GM12878 (cell line): ENCODE measurements at regions not wholly inside any gene's neighbourhood (a gene's known extent, or its start where the extent isn't known, plus 50 kb on each side); places are given as distances from the start of the nearest gene placed in this dataset.

Source experiments
- ATAC-seq: fragments of 200-7000 bp; cut with Tn5 transposase; 3 replicates; pipeline ENCODE4 v1.9.1; 2020; ENCODE audit warnings: mild to moderate bottlenecking, moderate library complexity
- BruUV-seq: library from RNA; stranded (reverse); fragments of 400-500 nt; replicated peaks from 2 replicates; lab custom pipeline; 2021; lab: Mats Ljungman, UMichigan
- CTCF ChIA-PET: fragments of 300-600 bp; sonication (Branson Sonifier 250); formaldehyde crosslinking; extraction: SDS; loops from one replicate; lab custom pipeline; 2021; ENCODE audit warnings: inconsistent platforms; lab: Yijun Ruan, JAX
- POLR2A ChIA-PET: fragments of 350-600 bp; formaldehyde crosslinking; extraction: SDS; loops from one replicate; lab custom pipeline; 2021; ENCODE audit warnings: inconsistent platforms; lab: Charles Lee
- RAD21 ChIA-PET: fragments of 300-600 bp; sonication (Branson Sonifier 250); formaldehyde crosslinking; loops from one replicate; lab custom pipeline; 2023; ENCODE audit warnings: antibody characterized with exemption; ENCODE audit not compliant: unreplicated experiment; lab: Charles Lee
- SMC1A ChIA-PET: fragments of 300-600 bp; sonication (Branson Sonifier 250); formaldehyde crosslinking; loops from one replicate; lab custom pipeline; 2023; ENCODE audit not compliant: unreplicated experiment, uncharacterized antibody; lab: Charles Lee
- DNase-seq: peaks from one replicate; pipeline ENCODE4 v3.0.0-alpha.2; 2011; ENCODE audit warnings: low read depth, low spot score
- FAIRE-seq: peaks from 3 replicates; lab custom pipeline; 2011; peaks lifted over from hg19 to GRCh38; lab: Jason Lieb, UNC
- H2AFZ ChIP-seq: 2 replicates; pipeline ENCODE4 v1.6.0; 2011; ENCODE audit warnings: low read depth, low read length, control low read depth; ENCODE audit not compliant: control insufficient read depth
- H3K27ac ChIP-seq: 2 replicates; pipeline ENCODE4 v1.5.1; 2011; ENCODE audit warnings: control low read depth; ENCODE audit not compliant: control insufficient read depth, insufficient read depth
- H3K27me3 ChIP-seq, 2 experiments: replicated peaks in 1 of 2; 2 replicates each; pipeline versions ENCODE4 v1.6.0 to v1.6.1; 2011; ENCODE audit warnings: low read length in 1 of 2; ENCODE audit not compliant: control insufficient read depth in 2 of 2, insufficient read depth in 2 of 2
- H3K36me3 ChIP-seq, 2 experiments: 2 replicates each; pipeline ENCODE4 v1.5.1; 2011; ENCODE audit warnings: low read length in 1 of 2; ENCODE audit not compliant: control insufficient read depth in 2 of 2, insufficient read depth in 2 of 2
- H3K4me1 ChIP-seq: 2 replicates; pipeline ENCODE4 v1.6.1; 2011; ENCODE audit warnings: mild to moderate bottlenecking, low read length, moderate library complexity, mixed read lengths; ENCODE audit not compliant: control insufficient read depth, insufficient read depth
- H3K4me2 ChIP-seq: 2 replicates; pipeline ENCODE4 v1.6.0; 2011; ENCODE audit warnings: control low read depth; ENCODE audit not compliant: control insufficient read depth, insufficient read depth
- H3K4me3 ChIP-seq: fragments of 200-600 bp; sonication (generic); 2 replicates; pipeline ENCODE4 v1.5.1; 2016
- H3K79me2 ChIP-seq: 2 replicates; pipeline ENCODE4 v1.6.0; 2011; ENCODE audit warnings: low read length; ENCODE audit not compliant: control insufficient read depth, insufficient read depth
- H3K9ac ChIP-seq: 2 replicates; pipeline ENCODE4 v1.8.0; 2011; ENCODE audit warnings: low read length, control low read depth, mixed read lengths; ENCODE audit not compliant: control insufficient read depth, insufficient read depth
- H3K9me3 ChIP-seq: replicated peaks from 3 replicates; pipeline ENCODE4 v1.5.1; 2011; ENCODE audit warnings: mild to moderate bottlenecking, low read length; ENCODE audit not compliant: control insufficient read depth, insufficient read depth
- H4K20me1 ChIP-seq: 2 replicates; pipeline ENCODE4 v1.6.0; 2011; ENCODE audit not compliant: control insufficient read depth, insufficient read depth
- ASH2L ChIP-seq: fragments of 300-600, 200-600 bp; sonication (generic); IDR thresholded peaks from 2 replicates; pipeline ENCODE4 v1.6.1; 2017; ENCODE audit warnings: low read depth, mild to moderate bottlenecking, borderline replicate concordance
- JUND ChIP-seq: IDR thresholded peaks from 2 replicates; pipeline ENCODE4 v1.6.1; 2012; ENCODE audit warnings: low read depth, mild to moderate bottlenecking, low read length, improper control_type of control experiment, moderate library complexity
- NFXL1 ChIP-seq: fragments of 450-650 bp; IDR thresholded peaks from 2 replicates; pipeline ENCODE4 v1.6.1; 2017; ENCODE audit warnings: antibody characterized with exemption, mild to moderate bottlenecking, borderline replicate concordance
- NR2C2 ChIP-seq: IDR thresholded peaks from 2 replicates; pipeline ENCODE4 v1.6.1; 2011; ENCODE audit warnings: borderline replicate concordance, low read depth; ENCODE audit not compliant: control insufficient read depth, insufficient read length
- PAX5 ChIP-seq: IDR thresholded peaks from 2 replicates; pipeline ENCODE4 v1.6.1; 2011; ENCODE audit warnings: low read depth, low read length, borderline replicate concordance
- PML ChIP-seq: IDR thresholded peaks from 2 replicates; pipeline ENCODE4 v1.6.1; 2012; ENCODE audit warnings: low read length, inconsistent platforms
- SMC3 ChIP-seq: IDR thresholded peaks from 2 replicates; pipeline ENCODE4 v1.6.1; 2011; ENCODE audit warnings: low read length, improper control_type of control experiment, borderline replicate concordance
- TCF7 ChIP-seq: IDR thresholded peaks from 2 replicates; pipeline ENCODE4 v1.6.1; 2014; ENCODE audit warnings: antibody characterized with exemption, borderline replicate concordance
- WGBS: methylation state at CpG from one replicate; pipeline ENCODE4 v1.1.6; 2016; ENCODE audit warnings: low lambda C conversion rate; ENCODE audit not compliant: insufficient replicate concordance, insufficient coverage; ENCODE audit errors: missing lambda C conversion rate; 5-methylcytosine and 5-hydroxymethylcytosine counted together
- in situ Hi-C: fragments of 300-500 bp; cut with MboI; formaldehyde crosslinking; loops from 9 replicates; pipeline ENCODE4 v1.14.3; 2018; ENCODE audit warnings: mixed read lengths
- intact Hi-C: fragments of 100-400 bp; cut with micrococcal nuclease; formaldehyde crosslinking; loops from one replicate; pipeline ENCODE4 v1.14.2; 2022; ENCODE audit not compliant: unreplicated experiment
- TF ChIP-seq, protein P1 (sequence below): IDR thresholded peaks from 2 replicates; pipeline ENCODE4 v1.6.1; 2011; ENCODE audit warnings: low read depth, low read length, improper control_type of control experiment, borderline replicate concordance
- TF ChIP-seq, protein P2 (sequence below): fragments of 450-650 bp; IDR thresholded peaks from 2 replicates; pipeline ENCODE4 v1.6.1; 2017; ENCODE audit warnings: mild to moderate bottlenecking
- TF ChIP-seq, protein P3 (sequence below): fragments of 450-650 bp; IDR thresholded peaks from 2 replicates; pipeline ENCODE4 v1.6.1; 2016; ENCODE audit warnings: mild to moderate bottlenecking, moderate library complexity, borderline replicate concordance

DNA sequence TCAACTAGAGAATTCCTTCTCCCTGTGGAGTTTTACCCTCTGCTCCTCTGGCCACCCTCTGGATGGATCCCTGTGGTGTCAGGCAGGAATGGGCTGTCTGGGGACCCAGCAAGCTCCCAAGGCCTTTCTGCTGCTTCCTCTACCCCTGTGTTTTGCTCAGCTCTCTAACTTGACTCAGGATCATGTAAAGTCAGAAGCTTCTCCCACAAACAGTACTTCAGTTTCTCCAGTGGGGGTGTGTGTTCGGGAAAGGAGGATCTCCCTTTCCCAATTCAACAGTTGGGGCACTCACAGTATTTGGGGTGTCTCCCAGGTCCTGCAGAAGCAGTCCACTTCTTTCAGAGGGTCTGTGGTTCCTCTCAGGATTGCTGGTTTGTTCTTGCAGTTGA lies 162.4 kb upstream of the NUDT4 start (continued):
- TF ChIP-seq, protein P1, sequence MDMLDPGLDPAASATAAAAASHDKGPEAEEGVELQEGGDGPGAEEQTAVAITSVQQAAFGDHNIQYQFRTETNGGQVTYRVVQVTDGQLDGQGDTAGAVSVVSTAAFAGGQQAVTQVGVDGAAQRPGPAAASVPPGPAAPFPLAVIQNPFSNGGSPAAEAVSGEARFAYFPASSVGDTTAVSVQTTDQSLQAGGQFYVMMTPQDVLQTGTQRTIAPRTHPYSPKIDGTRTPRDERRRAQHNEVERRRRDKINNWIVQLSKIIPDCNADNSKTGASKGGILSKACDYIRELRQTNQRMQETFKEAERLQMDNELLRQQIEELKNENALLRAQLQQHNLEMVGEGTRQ = no peak
- TF ChIP-seq PML = no peak
- TF ChIP-seq PAX5 = no peak

DNA sequence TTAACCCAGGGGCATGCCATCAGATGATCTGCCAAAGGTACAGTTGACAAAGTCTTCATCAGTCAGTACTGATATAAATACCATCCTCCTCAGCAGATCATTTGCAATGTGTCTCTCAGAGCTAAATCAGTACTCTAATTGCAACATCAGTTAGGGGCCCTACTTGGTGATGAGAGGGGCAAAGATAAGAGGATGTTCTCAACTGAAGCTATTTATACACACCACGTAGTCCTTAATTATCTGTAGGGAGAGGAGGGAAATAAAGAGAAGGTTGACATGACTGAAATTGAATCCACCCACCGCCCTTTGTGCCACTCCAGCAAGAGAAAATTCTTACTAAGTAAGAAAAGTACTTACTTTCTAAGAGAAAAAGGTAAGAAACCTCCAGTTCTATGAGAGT lies 157.8 kb upstream of the NUDT4 start:
- Histone ChIP-seq H3K36me3 (no peaks in the 10 kb centered on the region), H4K20me1 (no peaks in the 10 kb centered on the region), H3K79me2 (no peaks in the 10 kb centered on the region), H2AFZ (no peak overlapping the region), H3K4me3 (no peak overlapping the region), H3K27me3 (no peaks in the 10 kb centered on the region), H3K9me3 (peaks cover 11% of the 10 kb centered on the region), H3K9ac (no peak overlapping the region), H3K4me1 (peaks cover 3% of the 10 kb centered on the region; the same call in 1 of the 2 replicates), H3K27ac (no peak overlapping the region), H3K4me2 (no peak overlapping the region)
- in situ Hi-C loops = no loop called here
- ChIA-PET SMC1A (interaction anchor here (0.9 to 1.3 kb wide), 2 partner anchors 9 to 16 kb away, joined by 3 read pairs; no protein-coding TSS in a partner anchor), CTCF (no interaction called here), RAD21 (interaction anchor here (1.4 kb wide), 1 partner anchor 24 kb away, joined by 4 read pairs; no protein-coding TSS in a partner anchor), POLR2A (no interaction called here)
- TF ChIP-seq JUND (no peak), TCF7 (no peak), NFXL1 (no peak), NR2C2 (no peak), ASH2L (no peak), SMC3 (no peak)
- TF ChIP-seq, protein P2, sequence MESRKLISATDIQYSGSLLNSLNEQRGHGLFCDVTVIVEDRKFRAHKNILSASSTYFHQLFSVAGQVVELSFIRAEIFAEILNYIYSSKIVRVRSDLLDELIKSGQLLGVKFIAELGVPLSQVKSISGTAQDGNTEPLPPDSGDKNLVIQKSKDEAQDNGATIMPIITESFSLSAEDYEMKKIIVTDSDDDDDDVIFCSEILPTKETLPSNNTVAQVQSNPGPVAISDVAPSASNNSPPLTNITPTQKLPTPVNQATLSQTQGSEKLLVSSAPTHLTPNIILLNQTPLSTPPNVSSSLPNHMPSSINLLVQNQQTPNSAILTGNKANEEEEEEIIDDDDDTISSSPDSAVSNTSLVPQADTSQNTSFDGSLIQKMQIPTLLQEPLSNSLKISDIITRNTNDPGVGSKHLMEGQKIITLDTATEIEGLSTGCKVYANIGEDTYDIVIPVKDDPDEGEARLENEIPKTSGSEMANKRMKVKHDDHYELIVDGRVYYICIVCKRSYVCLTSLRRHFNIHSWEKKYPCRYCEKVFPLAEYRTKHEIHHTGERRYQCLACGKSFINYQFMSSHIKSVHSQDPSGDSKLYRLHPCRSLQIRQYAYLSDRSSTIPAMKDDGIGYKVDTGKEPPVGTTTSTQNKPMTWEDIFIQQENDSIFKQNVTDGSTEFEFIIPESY = no peak
- TF ChIP-seq, protein P3, sequence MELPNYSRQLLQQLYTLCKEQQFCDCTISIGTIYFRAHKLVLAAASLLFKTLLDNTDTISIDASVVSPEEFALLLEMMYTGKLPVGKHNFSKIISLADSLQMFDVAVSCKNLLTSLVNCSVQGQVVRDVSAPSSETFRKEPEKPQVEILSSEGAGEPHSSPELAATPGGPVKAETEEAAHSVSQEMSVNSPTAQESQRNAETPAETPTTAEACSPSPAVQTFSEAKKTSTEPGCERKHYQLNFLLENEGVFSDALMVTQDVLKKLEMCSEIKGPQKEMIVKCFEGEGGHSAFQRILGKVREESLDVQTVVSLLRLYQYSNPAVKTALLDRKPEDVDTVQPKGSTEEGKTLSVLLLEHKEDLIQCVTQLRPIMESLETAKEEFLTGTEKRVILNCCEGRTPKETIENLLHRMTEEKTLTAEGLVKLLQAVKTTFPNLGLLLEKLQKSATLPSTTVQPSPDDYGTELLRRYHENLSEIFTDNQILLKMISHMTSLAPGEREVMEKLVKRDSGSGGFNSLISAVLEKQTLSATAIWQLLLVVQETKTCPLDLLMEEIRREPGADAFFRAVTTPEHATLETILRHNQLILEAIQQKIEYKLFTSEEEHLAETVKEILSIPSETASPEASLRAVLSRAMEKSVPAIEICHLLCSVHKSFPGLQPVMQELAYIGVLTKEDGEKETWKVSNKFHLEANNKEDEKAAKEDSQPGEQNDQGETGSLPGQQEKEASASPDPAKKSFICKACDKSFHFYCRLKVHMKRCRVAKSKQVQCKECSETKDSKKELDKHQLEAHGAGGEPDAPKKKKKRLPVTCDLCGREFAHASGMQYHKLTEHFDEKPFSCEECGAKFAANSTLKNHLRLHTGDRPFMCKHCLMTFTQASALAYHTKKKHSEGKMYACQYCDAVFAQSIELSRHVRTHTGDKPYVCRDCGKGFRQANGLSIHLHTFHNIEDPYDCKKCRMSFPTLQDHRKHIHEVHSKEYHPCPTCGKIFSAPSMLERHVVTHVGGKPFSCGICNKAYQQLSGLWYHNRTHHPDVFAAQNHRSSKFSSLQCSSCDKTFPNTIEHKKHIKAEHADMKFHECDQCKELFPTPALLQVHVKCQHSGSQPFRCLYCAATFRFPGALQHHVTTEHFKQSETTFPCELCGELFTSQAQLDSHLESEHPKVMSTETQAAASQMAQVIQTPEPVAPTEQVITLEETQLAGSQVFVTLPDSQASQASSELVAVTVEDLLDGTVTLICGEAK = no peak
- ATAC-seq = no peak
- BruUV-seq = no TSS peak
- WGBS = 70% methylated on average over 2 of the region's 2 CpGs
- FAIRE-seq = no peak
- intact Hi-C loops = no loop called here
- DNase-seq = no peak
